Keratinocyte (primary cell): ENCODE measurements at regions not wholly inside any gene's neighbourhood (a gene's known extent, or its start where the extent isn't known, plus 50 kb on each side); places are given as distances from the start of the nearest gene placed in this dataset.

Experiments
- DNase-seq: peaks from one replicate; pipeline ENCODE4 v3.0.0-alpha.2; 2011; ENCODE audit warnings: low read depth, missing footprints, low spot score
- FAIRE-seq: peaks from 2 replicates; lab custom pipeline; 2011; peaks lifted over from hg19 to GRCh38; lab: Jason Lieb, UNC
- H2AFZ ChIP-seq: 2 replicates; pipeline ENCODE4 v1.6.0; 2012; ENCODE audit warnings: low read length, control low read depth, inconsistent platforms; ENCODE audit not compliant: control insufficient read depth
- H3K27ac ChIP-seq: 2 replicates; pipeline ENCODE4 v1.5.1; 2011; ENCODE audit warnings: low read length; ENCODE audit not compliant: control insufficient read depth, insufficient read depth
- H3K27me3 ChIP-seq: 3 replicates; pipeline ENCODE4 v1.6.0; 2011; ENCODE audit warnings: low read length; ENCODE audit not compliant: control insufficient read depth, insufficient read depth; ENCODE audit errors: extremely low read depth
- H3K36me3 ChIP-seq, 2 experiments: 2 replicates in 1 of 2; 3 replicates in 1 of 2; pipeline ENCODE4 v1.5.1; 2011; ENCODE audit warnings: low read length in 2 of 2, mild to moderate bottlenecking in 1 of 2; ENCODE audit not compliant: control insufficient read depth in 2 of 2, insufficient read depth in 2 of 2; ENCODE audit errors: extremely low read depth in 1 of 2
- H3K4me1 ChIP-seq: 3 replicates; pipeline ENCODE4 v1.5.1; 2011; ENCODE audit warnings: low read length; ENCODE audit not compliant: control insufficient read depth, insufficient read depth; ENCODE audit errors: extremely low read depth
- H3K4me2 ChIP-seq: 3 replicates; pipeline ENCODE4 v1.6.0; 2011; ENCODE audit warnings: low read depth, low read length; ENCODE audit not compliant: control insufficient read depth, insufficient read depth; ENCODE audit errors: extremely low read depth
- H3K4me3 ChIP-seq, 3 experiments: fragments of 200-600 bp in 1 of 3; sonication (generic) in 1 of 3; 2 replicates in 2 of 3; 3 replicates in 1 of 3; pipeline ENCODE4 v1.5.1; 2011 to 2016; ENCODE audit warnings: low read length in 3 of 3, mild to moderate bottlenecking in 3 of 3, control low read depth in 2 of 3, inconsistent platforms in 1 of 3, low read depth in 1 of 3, mixed read lengths in 1 of 3, mixed run types in 1 of 3, moderate library complexity in 1 of 3; ENCODE audit not compliant: control insufficient read depth in 2 of 3, insufficient read depth in 2 of 3; ENCODE audit errors: extremely low read depth in 1 of 3
- H3K79me2 ChIP-seq: 2 replicates; pipeline ENCODE4 v1.6.0; 2012; ENCODE audit warnings: low read length; ENCODE audit not compliant: control insufficient read depth, insufficient read depth
- H3K9ac ChIP-seq: 3 replicates; pipeline ENCODE4 v1.6.0; 2011; ENCODE audit warnings: low read length; ENCODE audit not compliant: control insufficient read depth, insufficient read depth; ENCODE audit errors: extremely low read depth
- H3K9me1 ChIP-seq: 3 replicates; pipeline ENCODE4 v1.6.0; 2011; ENCODE audit warnings: low read length; ENCODE audit not compliant: control insufficient read depth, insufficient read depth; ENCODE audit errors: extremely low read depth
- H3K9me3 ChIP-seq: 2 replicates; pipeline ENCODE4 v1.5.1; 2012; ENCODE audit warnings: low read depth, low read length; ENCODE audit not compliant: control insufficient read depth
- H4K20me1 ChIP-seq: 3 replicates; pipeline ENCODE4 v1.6.0; 2011; ENCODE audit warnings: low read length; ENCODE audit not compliant: control insufficient read depth, insufficient read depth; ENCODE audit errors: extremely low read depth
- EZH2 ChIP-seq: IDR thresholded peaks from one replicate; pipeline ENCODE4 v1.6.1; 2012; ENCODE audit warnings: inconsistent platforms, mild to moderate bottlenecking, low read length, moderate library complexity
- dilution Hi-C: fragments of 300-500 bp; cut with MboI; formaldehyde crosslinking; loops from one replicate; pipeline ENCODE4 v1.7.0; 2020; ENCODE audit warnings: low sequenced_read_pairs; ENCODE audit not compliant: extremely low pct_ligation_motif_present
- TF ChIP-seq, protein P1 (sequence below), 3 experiments: IDR thresholded peaks in 1 of 3; conservative IDR thresholded peaks in 1 of 3; optimal IDR thresholded peaks in 1 of 3; 2 replicates in 2 of 3; 3 replicates in 1 of 3; pipeline versions ENCODE3 to v1.5.1; 2011; ENCODE audit warnings: low read length in 3 of 3, mild to moderate bottlenecking in 3 of 3, moderate library complexity in 2 of 3, control low read depth in 1 of 3, inconsistent platforms in 1 of 3; ENCODE audit not compliant: insufficient read depth in 2 of 3; ENCODE audit errors: extremely low read depth in 1 of 3

DNA sequence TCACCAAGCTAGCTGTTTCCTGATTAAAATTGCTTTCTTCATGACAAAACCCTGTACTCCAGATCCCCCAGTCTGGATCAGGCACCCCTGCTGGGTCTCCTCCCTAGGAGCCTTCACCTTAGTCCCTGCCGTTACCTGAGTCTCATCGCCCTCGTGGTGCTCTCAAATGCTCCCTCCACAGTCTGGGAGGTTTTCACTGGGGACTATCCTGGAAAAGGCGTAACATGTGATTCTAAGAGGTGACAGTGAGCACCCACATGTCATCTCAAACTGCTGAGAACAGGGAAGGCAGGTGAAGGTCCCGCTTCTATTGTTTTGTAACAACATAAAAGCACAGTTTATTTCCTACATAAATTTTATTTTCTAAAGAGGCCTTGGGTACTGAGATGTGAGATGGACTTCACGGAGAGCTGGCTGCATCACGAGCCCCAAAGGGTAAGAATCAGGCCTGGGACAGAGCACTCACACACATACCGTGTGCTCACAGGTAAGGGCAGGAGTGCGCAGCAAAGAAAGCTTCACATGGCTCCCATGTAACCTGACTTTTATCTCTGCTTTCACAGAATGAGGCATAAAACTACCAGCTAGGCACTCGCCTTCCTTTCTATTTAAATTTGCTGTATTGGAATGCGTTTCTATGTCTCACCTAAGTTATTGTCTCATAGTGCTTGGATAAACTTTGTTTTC is 531.5 kb downstream of the RNF144A start:
- no peaks in the 10 kb centered on the region for H3K36me3 ChIP-seq
- dilution Hi-C loops = no loop called here
- H3K27ac ChIP-seq = no peak overlapping the region
- H3K27me3 ChIP-seq = no peaks in the 10 kb centered on the region
- no peak for FAIRE-seq
- H3K9me3 ChIP-seq = no peaks in the 10 kb centered on the region
- DNase-seq = no peak
- TF ChIP-seq, protein P1, sequence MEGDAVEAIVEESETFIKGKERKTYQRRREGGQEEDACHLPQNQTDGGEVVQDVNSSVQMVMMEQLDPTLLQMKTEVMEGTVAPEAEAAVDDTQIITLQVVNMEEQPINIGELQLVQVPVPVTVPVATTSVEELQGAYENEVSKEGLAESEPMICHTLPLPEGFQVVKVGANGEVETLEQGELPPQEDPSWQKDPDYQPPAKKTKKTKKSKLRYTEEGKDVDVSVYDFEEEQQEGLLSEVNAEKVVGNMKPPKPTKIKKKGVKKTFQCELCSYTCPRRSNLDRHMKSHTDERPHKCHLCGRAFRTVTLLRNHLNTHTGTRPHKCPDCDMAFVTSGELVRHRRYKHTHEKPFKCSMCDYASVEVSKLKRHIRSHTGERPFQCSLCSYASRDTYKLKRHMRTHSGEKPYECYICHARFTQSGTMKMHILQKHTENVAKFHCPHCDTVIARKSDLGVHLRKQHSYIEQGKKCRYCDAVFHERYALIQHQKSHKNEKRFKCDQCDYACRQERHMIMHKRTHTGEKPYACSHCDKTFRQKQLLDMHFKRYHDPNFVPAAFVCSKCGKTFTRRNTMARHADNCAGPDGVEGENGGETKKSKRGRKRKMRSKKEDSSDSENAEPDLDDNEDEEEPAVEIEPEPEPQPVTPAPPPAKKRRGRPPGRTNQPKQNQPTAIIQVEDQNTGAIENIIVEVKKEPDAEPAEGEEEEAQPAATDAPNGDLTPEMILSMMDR (optimal IDR thresholded peaks at IDR 0.05 in 1 of 3, IDR thresholded peaks at IDR 0.05 in 1 of 3, conservative IDR thresholded peaks at IDR 0.05 in 1 of 3; ENCODE audit: extremely low read depth in 1 of 3, insufficient read depth in 2 of 3, low read length in 3 of 3) = no peak
- no peak for TF ChIP-seq EZH2
- no peak overlapping the region for H3K4me3 ChIP-seq
- H3K9me1 ChIP-seq = no peaks in the 10 kb centered on the region
- H3K4me1 ChIP-seq = no peaks in the 10 kb centered on the region
- no peak overlapping the region for H3K4me2 ChIP-seq
- H2AFZ ChIP-seq = no peak overlapping the region
- no peaks in the 10 kb centered on the region for H3K79me2 ChIP-seq
- no peaks in the 10 kb centered on the region for H4K20me1 ChIP-seq
- no peak overlapping the region for H3K9ac ChIP-seq

DNA sequence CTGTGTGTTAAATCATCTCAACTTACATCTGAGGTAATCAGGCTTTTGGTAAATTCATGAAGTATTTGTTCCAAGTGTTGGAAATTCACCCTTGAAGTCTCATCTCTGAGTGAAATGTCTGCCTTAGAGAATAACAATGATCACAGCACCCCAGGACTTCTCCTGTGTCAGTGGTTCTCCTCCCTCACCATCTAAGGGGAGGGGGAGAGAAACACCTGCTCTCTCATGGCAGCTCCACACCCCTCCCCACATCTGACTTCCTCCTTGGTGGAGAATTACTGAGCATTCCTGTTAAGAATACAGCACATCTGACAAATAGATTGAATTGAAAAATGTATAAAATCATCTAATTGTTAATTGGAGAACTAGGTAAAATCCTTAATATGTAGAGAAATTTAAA is 532.1 kb downstream of the RNF144A start:
- H3K9ac ChIP-seq = no peak overlapping the region
- H2AFZ ChIP-seq = no peak overlapping the region
- no peak overlapping the region for H3K27ac ChIP-seq
- H4K20me1 ChIP-seq = no peaks in the 10 kb centered on the region
- H3K27me3 ChIP-seq = no peaks in the 10 kb centered on the region
- H3K4me3 ChIP-seq = no peak overlapping the region
- dilution Hi-C loops = no loop called here
- H3K36me3 ChIP-seq = no peaks in the 10 kb centered on the region
- TF ChIP-seq EZH2 = no peak
- TF ChIP-seq, protein P1 (optimal IDR thresholded peaks at IDR 0.05 in 1 of 3, IDR thresholded peaks at IDR 0.05 in 1 of 3, conservative IDR thresholded peaks at IDR 0.05 in 1 of 3; ENCODE audit: extremely low read depth in 1 of 3, insufficient read depth in 2 of 3, low read length in 3 of 3) = no peak
- no peaks in the 10 kb centered on the region for H3K4me1 ChIP-seq
- no peaks in the 10 kb centered on the region for H3K9me3 ChIP-seq
- no peaks in the 10 kb centered on the region for H3K79me2 ChIP-seq
- H3K9me1 ChIP-seq = no peaks in the 10 kb centered on the region
- H3K4me2 ChIP-seq = no peak overlapping the region
- no peak for FAIRE-seq
- DNase-seq = no peak
